ENCODE measurements at regions not wholly inside any gene's neighbourhood (a gene's known extent, or its start where the extent isn't known, plus 50 kb on each side); places are given as distances from the start of the nearest gene placed in this dataset.

- TF ChIP-seq CTCF (IDR thresholded peaks at IDR 0.05) = no peak
- no peak for TF ChIP-seq POLR2A (IDR thresholded peaks at IDR 0.05)
Measured at GRCh38 chr13:34108410-34108809, 290.5 kb downstream of the RFC3 start.

All from Peyer's patch (tissue), 4 donors.